ENCODE measurements at regions not wholly inside any gene's neighbourhood (a gene's known extent, or its start where the extent isn't known, plus 50 kb on each side); places are given as distances from the start of the nearest gene placed in this dataset.

DNA sequence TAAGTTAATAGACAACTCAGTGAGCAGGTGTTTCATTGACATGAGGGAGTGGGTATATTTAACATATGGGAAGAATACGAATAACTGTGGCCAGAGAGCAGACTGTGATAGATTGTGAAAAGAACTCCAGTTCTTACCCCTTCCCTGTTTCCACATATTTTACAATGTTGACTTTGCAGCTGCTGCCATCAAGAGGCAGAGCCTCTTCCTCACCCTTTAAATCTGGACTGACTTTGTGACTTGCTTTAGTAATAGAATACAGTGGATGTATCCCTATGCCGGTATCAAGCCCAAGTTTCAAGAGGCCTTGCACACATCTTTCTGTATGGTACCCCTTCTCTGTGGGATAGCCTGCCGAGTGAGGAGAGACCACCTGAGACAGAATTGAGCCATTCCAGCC, 356.7 kb downstream of the ETNK1 start:
- H3K36me3 ChIP-seq, result no peaks in the 10 kb centered on the region
- no peaks in the 10 kb centered on the region for H3K4me1 ChIP-seq (ENCODE audit: control insufficient read depth in 1 of 2, insufficient read depth in 1 of 2, low read depth in 1 of 2, low read length in 1 of 2)
- H3K27me3 ChIP-seq, result no peaks in the 10 kb centered on the region
- TF ChIP-seq, protein P1, sequence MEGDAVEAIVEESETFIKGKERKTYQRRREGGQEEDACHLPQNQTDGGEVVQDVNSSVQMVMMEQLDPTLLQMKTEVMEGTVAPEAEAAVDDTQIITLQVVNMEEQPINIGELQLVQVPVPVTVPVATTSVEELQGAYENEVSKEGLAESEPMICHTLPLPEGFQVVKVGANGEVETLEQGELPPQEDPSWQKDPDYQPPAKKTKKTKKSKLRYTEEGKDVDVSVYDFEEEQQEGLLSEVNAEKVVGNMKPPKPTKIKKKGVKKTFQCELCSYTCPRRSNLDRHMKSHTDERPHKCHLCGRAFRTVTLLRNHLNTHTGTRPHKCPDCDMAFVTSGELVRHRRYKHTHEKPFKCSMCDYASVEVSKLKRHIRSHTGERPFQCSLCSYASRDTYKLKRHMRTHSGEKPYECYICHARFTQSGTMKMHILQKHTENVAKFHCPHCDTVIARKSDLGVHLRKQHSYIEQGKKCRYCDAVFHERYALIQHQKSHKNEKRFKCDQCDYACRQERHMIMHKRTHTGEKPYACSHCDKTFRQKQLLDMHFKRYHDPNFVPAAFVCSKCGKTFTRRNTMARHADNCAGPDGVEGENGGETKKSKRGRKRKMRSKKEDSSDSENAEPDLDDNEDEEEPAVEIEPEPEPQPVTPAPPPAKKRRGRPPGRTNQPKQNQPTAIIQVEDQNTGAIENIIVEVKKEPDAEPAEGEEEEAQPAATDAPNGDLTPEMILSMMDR (IDR thresholded peaks at IDR 0.05), result no peak
- no peak overlapping the region for H3K27ac ChIP-seq
- no peak overlapping the region for H3K4me3 ChIP-seq (ENCODE audit: low read depth in 1 of 2, low read length in 1 of 2)
- no peaks in the 10 kb centered on the region for H3K9me3 ChIP-seq

DNA sequence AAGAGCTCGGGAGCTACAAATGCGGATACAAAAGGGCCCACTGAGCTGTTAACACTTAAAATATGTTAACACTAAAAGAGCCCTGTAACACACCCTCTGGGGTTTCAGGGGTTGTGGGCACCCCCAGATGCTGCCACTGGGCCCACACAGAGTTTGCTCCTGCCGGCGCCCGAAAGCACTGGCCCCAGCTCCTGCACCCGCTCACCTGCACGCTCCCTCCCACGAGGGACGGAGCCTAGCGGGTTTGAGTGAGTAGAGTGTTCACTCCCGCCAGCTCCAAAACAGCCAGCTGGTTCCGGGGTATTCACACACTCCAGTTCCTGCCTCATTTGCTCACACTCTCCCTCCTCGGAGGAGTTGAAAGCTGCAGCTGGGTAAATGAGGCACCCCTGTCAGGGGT, 357.7 kb downstream of the ETNK1 start:
- Histone ChIP-seq H3K36me3 (no peaks in the 10 kb centered on the region), H3K27me3 (no peaks in the 10 kb centered on the region), H3K27ac (no peak overlapping the region), H3K4me1 (ENCODE audit: control insufficient read depth in 1 of 2, insufficient read depth in 1 of 2, low read depth in 1 of 2, low read length in 1 of 2) (no peaks in the 10 kb centered on the region), H3K4me3 (ENCODE audit: low read depth in 1 of 2, low read length in 1 of 2) (no peak overlapping the region), H3K9me3 (no peaks in the 10 kb centered on the region)
- TF ChIP-seq, protein P1 (IDR thresholded peaks at IDR 0.05), result no peak

DNA sequence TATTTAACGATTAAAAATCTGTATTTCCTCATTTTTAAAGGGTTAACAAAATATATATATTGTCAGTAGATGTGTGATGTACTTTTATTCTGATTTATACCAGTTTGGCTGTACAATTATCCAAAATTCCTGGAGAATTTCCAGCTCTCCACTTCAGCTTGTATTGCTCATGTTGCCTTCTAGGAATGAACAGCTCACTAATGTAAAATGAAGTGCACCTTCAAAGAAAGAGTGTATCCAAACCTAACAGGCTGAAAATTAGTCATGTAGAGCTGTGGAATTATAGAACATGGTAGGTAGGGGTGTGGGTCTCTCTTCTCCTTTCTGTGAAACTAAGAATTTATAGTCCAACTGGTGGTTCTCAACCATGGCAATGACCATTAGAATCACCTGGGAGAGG, 362.0 kb downstream of the ETNK1 start:
- Histone ChIP-seq H3K27me3 (no peaks in the 10 kb centered on the region), H3K4me1 (ENCODE audit: control insufficient read depth in 1 of 2, insufficient read depth in 1 of 2, low read depth in 1 of 2, low read length in 1 of 2) (no peaks in the 10 kb centered on the region), H3K27ac (no peak overlapping the region), H3K4me3 (ENCODE audit: low read depth in 1 of 2, low read length in 1 of 2) (no peak overlapping the region), H3K36me3 (no peaks in the 10 kb centered on the region), H3K9me3 (no peaks in the 10 kb centered on the region)
- TF ChIP-seq, protein P1 (IDR thresholded peaks at IDR 0.05), result no peak

DNA sequence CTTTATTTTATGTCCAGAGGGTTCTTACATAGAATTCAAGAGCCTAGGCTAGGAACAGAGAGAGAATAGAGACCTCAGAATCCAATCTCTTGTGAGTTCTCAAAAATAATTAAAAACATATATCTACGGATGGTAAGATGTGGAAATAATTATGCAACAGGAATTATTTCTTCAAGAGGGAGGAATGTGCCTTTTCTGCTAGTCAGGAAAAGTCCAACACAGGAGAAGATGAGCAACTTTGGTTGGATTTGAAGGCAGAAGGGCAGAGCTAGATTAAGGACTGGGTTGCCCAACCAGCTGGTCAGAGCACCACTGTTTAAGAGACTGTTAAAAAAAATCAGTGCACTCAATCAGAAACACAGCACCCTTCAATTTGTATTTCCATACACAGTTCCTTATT, 365.5 kb downstream of the ETNK1 start:
- Histone ChIP-seq H3K4me1 (ENCODE audit: control insufficient read depth in 1 of 2, insufficient read depth in 1 of 2, low read depth in 1 of 2, low read length in 1 of 2) (no peaks in the 10 kb centered on the region), H3K27me3 (no peaks in the 10 kb centered on the region), H3K9me3 (no peaks in the 10 kb centered on the region), H3K4me3 (ENCODE audit: low read depth in 1 of 2, low read length in 1 of 2) (no peak overlapping the region), H3K36me3 (no peaks in the 10 kb centered on the region), H3K27ac (no peak overlapping the region)
- TF ChIP-seq, protein P1 (IDR thresholded peaks at IDR 0.05), result no peak

DNA sequence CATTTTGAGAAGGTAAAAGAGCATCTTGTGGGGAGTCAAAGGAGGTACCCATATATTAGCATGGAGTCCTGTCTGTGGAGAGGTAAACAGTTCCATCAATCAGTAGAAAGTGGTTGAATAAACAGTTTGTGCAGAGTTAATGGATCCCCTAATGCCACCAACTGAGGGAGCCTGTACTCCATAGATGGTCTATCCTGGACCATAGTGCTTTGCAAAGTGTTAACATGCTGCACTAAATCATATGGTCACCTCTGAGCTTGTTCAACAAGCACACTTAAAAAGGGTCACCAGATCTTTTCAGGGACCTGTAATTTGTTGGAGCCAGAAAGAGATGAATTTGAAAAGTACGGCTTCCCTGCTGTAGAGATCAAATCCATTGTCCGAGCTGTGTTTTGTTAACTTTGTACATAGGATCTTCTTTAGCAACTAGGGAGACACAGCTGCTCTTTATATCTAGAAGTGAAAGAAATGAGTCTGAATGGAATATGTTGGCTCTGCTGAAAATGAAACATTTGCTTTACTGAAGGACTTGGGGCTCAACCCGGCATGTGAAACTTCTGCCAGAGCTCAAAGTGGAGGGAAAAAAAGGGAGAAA, 366.4 kb downstream of the ETNK1 start:
- no peak overlapping the region for H3K4me3 ChIP-seq (ENCODE audit: low read depth in 1 of 2, low read length in 1 of 2)
- H3K36me3 ChIP-seq, result no peaks in the 10 kb centered on the region
- TF ChIP-seq, protein P1 (IDR thresholded peaks at IDR 0.05), result no peak
- H3K27ac ChIP-seq, result no peak overlapping the region
- no peaks in the 10 kb centered on the region for H3K9me3 ChIP-seq
- H3K4me1 ChIP-seq (ENCODE audit: control insufficient read depth in 1 of 2, insufficient read depth in 1 of 2, low read depth in 1 of 2, low read length in 1 of 2), result no peaks in the 10 kb centered on the region
- no peaks in the 10 kb centered on the region for H3K27me3 ChIP-seq

All from neutrophil (primary cell).